ENCODE measurements at regions not wholly inside any gene's neighbourhood (a gene's known extent, or its start where the extent isn't known, plus 50 kb on each side); places are given as distances from the start of the nearest gene placed in this dataset.

GRCh38 chr13:62702502-62702901 lies 1286.9 kb upstream of the PCDH20 start:
- H3K9ac ChIP-seq (ENCODE audit: low read depth, low read length): no peak overlapping the region
- no peaks in the 10 kb centered on the region for H3K27me3 ChIP-seq (ENCODE audit: control insufficient read depth, insufficient read depth, low read length)
- no peak overlapping the region for H3K4me3 ChIP-seq (ENCODE audit: low read depth, low read length)
- H3K4me1 ChIP-seq (ENCODE audit: control insufficient read depth, insufficient read depth, low read length): no peaks in the 10 kb centered on the region
- H3K9me3 ChIP-seq (ENCODE audit: control insufficient read depth, insufficient read depth, low read length): no peaks in the 10 kb centered on the region
- H3K27ac ChIP-seq (ENCODE audit: low read depth, low read length): no peak overlapping the region
- H3K36me3 ChIP-seq (ENCODE audit: control insufficient read depth, insufficient read depth, low read length): no peaks in the 10 kb centered on the region

GRCh38 chr13:62697701-62698100 lies 1282.1 kb upstream of the PCDH20 start:
- Histone ChIP-seq H3K9ac (ENCODE audit: low read depth, low read length) (no peak overlapping the region), H3K4me1 (ENCODE audit: control insufficient read depth, insufficient read depth, low read length) (no peaks in the 10 kb centered on the region), H3K9me3 (ENCODE audit: control insufficient read depth, insufficient read depth, low read length) (no peaks in the 10 kb centered on the region), H3K4me3 (ENCODE audit: low read depth, low read length) (no peak overlapping the region), H3K27ac (ENCODE audit: low read depth, low read length) (no peak overlapping the region), H3K27me3 (ENCODE audit: control insufficient read depth, insufficient read depth, low read length) (no peaks in the 10 kb centered on the region), H3K36me3 (ENCODE audit: control insufficient read depth, insufficient read depth, low read length) (no peaks in the 10 kb centered on the region)

GRCh38 chr13:62696490-62696889 lies 1280.8 kb upstream of the PCDH20 start:
- Histone ChIP-seq H3K27ac (ENCODE audit: low read depth, low read length) (no peak overlapping the region), H3K4me3 (ENCODE audit: low read depth, low read length) (no peak overlapping the region), H3K27me3 (ENCODE audit: control insufficient read depth, insufficient read depth, low read length) (no peaks in the 10 kb centered on the region), H3K4me1 (ENCODE audit: control insufficient read depth, insufficient read depth, low read length) (no peaks in the 10 kb centered on the region), H3K36me3 (ENCODE audit: control insufficient read depth, insufficient read depth, low read length) (no peaks in the 10 kb centered on the region), H3K9ac (ENCODE audit: low read depth, low read length) (no peak overlapping the region), H3K9me3 (ENCODE audit: control insufficient read depth, insufficient read depth, low read length) (no peaks in the 10 kb centered on the region)

- Histone ChIP-seq H3K36me3 (ENCODE audit: control insufficient read depth, insufficient read depth, low read length) (no peaks in the 10 kb centered on the region), H3K27ac (ENCODE audit: low read depth, low read length) (no peak overlapping the region), H3K4me3 (ENCODE audit: low read depth, low read length) (no peak overlapping the region), H3K9ac (ENCODE audit: low read depth, low read length) (no peak overlapping the region), H3K9me3 (ENCODE audit: control insufficient read depth, insufficient read depth, low read length) (no peaks in the 10 kb centered on the region), H3K4me1 (ENCODE audit: control insufficient read depth, insufficient read depth, low read length) (peaks cover 20% of the 10 kb centered on the region), H3K27me3 (ENCODE audit: control insufficient read depth, insufficient read depth, low read length) (no peaks in the 10 kb centered on the region)
These were observed 1272.1 kb upstream of the PCDH20 start for GRCh38 chr13:62687732-62688131.

GRCh38 chr13:62684359-62684758 lies 1268.7 kb upstream of the PCDH20 start:
- no peaks in the 10 kb centered on the region for H3K36me3 ChIP-seq (ENCODE audit: control insufficient read depth, insufficient read depth, low read length)
- no peaks in the 10 kb centered on the region for H3K27me3 ChIP-seq (ENCODE audit: control insufficient read depth, insufficient read depth, low read length)
- H3K9ac ChIP-seq (ENCODE audit: low read depth, low read length): no peak overlapping the region
- no peak overlapping the region for H3K4me3 ChIP-seq (ENCODE audit: low read depth, low read length)
- H3K9me3 ChIP-seq (ENCODE audit: control insufficient read depth, insufficient read depth, low read length): no peaks in the 10 kb centered on the region
- no peak overlapping the region for H3K27ac ChIP-seq (ENCODE audit: low read depth, low read length)
- peaks cover 4% of the 10 kb centered on the region; the same call in 1 of the 2 replicates for H3K4me1 ChIP-seq (ENCODE audit: control insufficient read depth, insufficient read depth, low read length)

GRCh38 chr13:62682788-62683187 lies 1267.1 kb upstream of the PCDH20 start:
- H3K4me3 ChIP-seq (ENCODE audit: low read depth, low read length): no peak overlapping the region
- H3K27ac ChIP-seq (ENCODE audit: low read depth, low read length): no peak overlapping the region
- H3K36me3 ChIP-seq (ENCODE audit: control insufficient read depth, insufficient read depth, low read length): no peaks in the 10 kb centered on the region
- no peaks in the 10 kb centered on the region for H3K4me1 ChIP-seq (ENCODE audit: control insufficient read depth, insufficient read depth, low read length)
- no peak overlapping the region for H3K9ac ChIP-seq (ENCODE audit: low read depth, low read length)
- no peaks in the 10 kb centered on the region for H3K27me3 ChIP-seq (ENCODE audit: control insufficient read depth, insufficient read depth, low read length)
- no peaks in the 10 kb centered on the region for H3K9me3 ChIP-seq (ENCODE audit: control insufficient read depth, insufficient read depth, low read length)

- Histone ChIP-seq H3K9me3 (ENCODE audit: control insufficient read depth, insufficient read depth, low read length) (no peaks in the 10 kb centered on the region), H3K36me3 (ENCODE audit: control insufficient read depth, insufficient read depth, low read length) (no peaks in the 10 kb centered on the region), H3K27ac (ENCODE audit: low read depth, low read length) (no peak overlapping the region), H3K27me3 (ENCODE audit: control insufficient read depth, insufficient read depth, low read length) (no peaks in the 10 kb centered on the region), H3K9ac (ENCODE audit: low read depth, low read length) (no peak overlapping the region), H3K4me3 (ENCODE audit: low read depth, low read length) (no peak overlapping the region), H3K4me1 (ENCODE audit: control insufficient read depth, insufficient read depth, low read length) (no peaks in the 10 kb centered on the region)
These were observed 1262.4 kb upstream of the PCDH20 start for GRCh38 chr13:62678039-62678438.

GRCh38 chr13:62663767-62664166 lies 1248.1 kb upstream of the PCDH20 start:
- Histone ChIP-seq H3K27me3 (ENCODE audit: control insufficient read depth, insufficient read depth, low read length) (no peaks in the 10 kb centered on the region), H3K27ac (ENCODE audit: low read depth, low read length) (no peak overlapping the region), H3K36me3 (ENCODE audit: control insufficient read depth, insufficient read depth, low read length) (no peaks in the 10 kb centered on the region), H3K9ac (ENCODE audit: low read depth, low read length) (no peak overlapping the region), H3K4me3 (ENCODE audit: low read depth, low read length) (no peak overlapping the region), H3K9me3 (ENCODE audit: control insufficient read depth, insufficient read depth, low read length) (no peaks in the 10 kb centered on the region), H3K4me1 (ENCODE audit: control insufficient read depth, insufficient read depth, low read length) (0 out of 2 replicates have a peak, but pooled peaks cover 8% of the 10 kb centered on the region)

- H3K4me1 ChIP-seq (ENCODE audit: control insufficient read depth, insufficient read depth, low read length): 0 out of 2 replicates have a peak, but pooled peaks cover 8% of the 10 kb centered on the region
- H3K36me3 ChIP-seq (ENCODE audit: control insufficient read depth, insufficient read depth, low read length): no peaks in the 10 kb centered on the region
- H3K9ac ChIP-seq (ENCODE audit: low read depth, low read length): no peak overlapping the region
- no peaks in the 10 kb centered on the region for H3K9me3 ChIP-seq (ENCODE audit: control insufficient read depth, insufficient read depth, low read length)
- H3K4me3 ChIP-seq (ENCODE audit: low read depth, low read length): no peak overlapping the region
- H3K27ac ChIP-seq (ENCODE audit: low read depth, low read length): no peak overlapping the region
- H3K27me3 ChIP-seq (ENCODE audit: control insufficient read depth, insufficient read depth, low read length): no peaks in the 10 kb centered on the region
These were observed 1243.7 kb upstream of the PCDH20 start for GRCh38 chr13:62659365-62659764.

- H3K27ac ChIP-seq (ENCODE audit: low read depth, low read length): no peak overlapping the region
- H3K36me3 ChIP-seq (ENCODE audit: control insufficient read depth, insufficient read depth, low read length): no peaks in the 10 kb centered on the region
- no peak overlapping the region for H3K4me3 ChIP-seq (ENCODE audit: low read depth, low read length)
- no peaks in the 10 kb centered on the region for H3K27me3 ChIP-seq (ENCODE audit: control insufficient read depth, insufficient read depth, low read length)
- no peaks in the 10 kb centered on the region for H3K4me1 ChIP-seq (ENCODE audit: control insufficient read depth, insufficient read depth, low read length)
- H3K9me3 ChIP-seq (ENCODE audit: control insufficient read depth, insufficient read depth, low read length): no peaks in the 10 kb centered on the region
- H3K9ac ChIP-seq (ENCODE audit: low read depth, low read length): no peak overlapping the region
These were observed 1237.7 kb upstream of the PCDH20 start for GRCh38 chr13:62653371-62653770.

GRCh38 chr13:62643799-62644524 lies 1228.3 kb upstream of the PCDH20 start:
- Histone ChIP-seq H3K27me3 (ENCODE audit: control insufficient read depth, insufficient read depth, low read length) (no peaks in the 10 kb centered on the region), H3K4me1 (ENCODE audit: control insufficient read depth, insufficient read depth, low read length) (peaks cover 6% of the 10 kb centered on the region; the same call in 1 of the 2 replicates), H3K9me3 (ENCODE audit: control insufficient read depth, insufficient read depth, low read length) (no peaks in the 10 kb centered on the region), H3K27ac (ENCODE audit: low read depth, low read length) (no peak overlapping the region), H3K36me3 (ENCODE audit: control insufficient read depth, insufficient read depth, low read length) (no peaks in the 10 kb centered on the region), H3K9ac (ENCODE audit: low read depth, low read length) (no peak overlapping the region), H3K4me3 (ENCODE audit: low read depth, low read length) (no peak overlapping the region)
